NCI-H1417 (cell line): ENCODE measurements at regions not wholly inside any gene's neighbourhood (a gene's known extent, or its start where the extent isn't known, plus 50 kb on each side); places are given as distances from the start of the nearest gene placed in this dataset.
A peak's percentile ranks its signal among the peaks of the same experiment; 100 is the strongest.
"Not testable (repeated sequence)": the region's sequence is repeated elsewhere in the genome, so short reads cannot be mapped to it uniquely, and the experiment has no call there.

Experiments used
- DNase-seq, 3 experiments: peaks; one replicate each; lab custom pipeline; 2025; lab: John Stamatoyannopoulos, UW

DNA sequence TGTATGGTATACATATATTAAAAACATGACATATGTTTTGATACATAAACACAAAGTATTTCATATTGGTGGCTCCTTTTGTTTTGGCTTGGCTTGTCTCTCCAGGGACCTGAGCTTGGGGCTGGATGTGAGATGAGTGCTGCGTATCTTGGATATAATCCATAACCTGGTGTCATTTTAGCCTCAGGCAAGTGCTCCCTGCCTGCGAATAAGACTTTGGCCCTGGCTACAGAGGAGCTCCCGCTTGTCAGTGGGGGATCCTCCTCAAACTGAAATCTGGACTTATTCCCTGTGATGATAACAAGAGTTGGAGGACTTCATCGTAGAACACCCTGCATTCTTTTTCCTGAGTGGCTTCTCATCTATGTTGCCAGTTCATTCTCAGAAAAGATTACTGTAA, 341.7 kb upstream of the CLINT1 start:
- DNase-seq, result no peak

DNA sequence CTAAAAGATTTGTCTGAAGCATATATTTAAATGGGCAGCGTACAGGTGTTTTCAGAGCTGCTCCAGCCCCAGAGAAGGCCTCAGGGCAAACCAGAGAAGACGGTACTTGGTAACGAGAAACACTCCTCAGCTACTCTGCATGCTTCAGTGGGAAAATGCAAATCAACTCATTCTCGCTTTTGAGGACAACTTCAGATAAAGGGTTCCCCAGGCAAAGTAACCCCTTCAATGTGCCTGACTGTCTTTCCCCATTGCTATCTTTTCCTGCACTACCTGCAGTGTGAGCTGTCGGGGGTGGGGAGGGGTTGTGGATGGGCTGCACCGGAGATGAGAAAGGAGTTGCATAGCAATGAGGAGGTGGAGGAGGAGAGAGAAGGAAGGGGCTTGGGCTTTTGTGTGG, 339.7 kb upstream of the CLINT1 start:
- no peak for DNase-seq

DNA sequence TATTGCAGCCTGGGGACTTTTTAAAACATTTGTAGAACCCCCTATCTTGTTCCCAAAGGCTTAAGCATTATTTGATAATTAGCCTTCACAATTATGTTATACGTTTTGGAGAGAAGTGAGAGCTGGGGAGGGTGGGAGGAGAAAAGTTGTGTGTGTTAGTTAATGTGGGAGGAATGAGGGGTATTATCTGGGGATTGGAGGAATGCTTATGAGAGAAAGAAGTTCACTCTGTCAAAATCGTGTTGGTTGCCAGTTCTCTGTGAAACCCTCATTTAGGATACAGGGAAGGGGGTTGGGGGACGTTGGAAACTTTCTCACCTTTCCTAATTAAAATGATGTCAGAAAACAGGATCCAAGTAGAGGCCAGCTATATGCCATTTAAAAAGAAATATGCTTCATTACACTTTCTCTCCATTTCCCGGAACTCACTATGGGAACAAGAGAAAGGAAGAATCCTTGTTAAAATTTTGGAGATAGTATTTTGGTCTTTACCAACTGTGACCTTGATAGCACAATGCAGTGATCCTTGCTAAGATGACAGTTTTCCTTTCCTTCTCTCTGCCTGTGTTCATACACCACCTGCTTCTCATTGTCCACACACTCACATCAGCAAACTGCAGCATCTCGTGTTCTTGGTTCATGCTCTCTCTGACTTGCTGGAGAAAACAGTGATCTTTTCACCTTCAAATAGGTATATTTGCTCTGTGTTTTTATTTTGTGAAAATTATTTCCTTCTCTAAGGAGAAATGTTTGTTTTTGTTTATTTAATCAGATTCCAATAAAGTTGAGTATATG, 336.7 kb upstream of the CLINT1 start:
- no peak for DNase-seq

DNA sequence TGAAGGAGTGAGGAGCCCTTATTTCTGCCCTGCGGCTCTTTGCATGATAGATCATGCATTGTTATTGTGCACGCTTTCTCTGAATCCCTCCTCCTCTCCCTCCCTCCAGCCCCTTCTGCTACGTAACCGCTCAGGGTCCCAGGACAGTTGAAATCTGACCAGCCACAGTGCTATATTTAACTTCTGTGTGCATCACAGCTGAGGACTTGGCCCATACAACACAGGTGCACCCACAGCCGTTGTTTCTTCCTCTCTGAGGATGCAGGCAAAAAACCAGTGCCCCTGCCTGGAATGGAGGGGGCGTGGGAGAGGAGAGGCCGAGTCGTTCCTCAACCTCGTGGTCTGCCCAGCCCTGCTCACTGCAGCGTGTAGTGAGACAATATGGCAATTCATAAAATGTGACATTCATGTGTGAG, 335.6 kb upstream of the CLINT1 start:
- DNase-seq, result no peak

DNA sequence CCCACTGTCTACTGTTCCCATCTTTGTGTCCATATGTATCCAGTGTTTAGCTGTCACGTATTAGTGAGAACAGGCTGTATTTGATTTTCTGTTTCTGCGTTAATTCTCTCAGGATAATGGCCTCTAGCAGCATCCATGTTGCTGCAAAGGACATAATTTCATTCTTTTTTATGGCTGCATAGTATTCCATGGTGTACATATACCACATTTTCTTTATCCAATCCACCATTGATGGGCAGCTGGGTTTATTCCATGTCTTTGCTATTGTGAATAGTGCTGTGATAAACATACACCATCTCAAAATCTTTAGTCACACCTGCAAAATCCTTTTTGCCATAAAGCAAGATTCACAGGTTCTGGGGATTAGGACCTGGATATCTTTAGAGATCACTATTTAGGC, 334.4 kb upstream of the CLINT1 start:
- not testable (repeated sequence) for DNase-seq

DNA sequence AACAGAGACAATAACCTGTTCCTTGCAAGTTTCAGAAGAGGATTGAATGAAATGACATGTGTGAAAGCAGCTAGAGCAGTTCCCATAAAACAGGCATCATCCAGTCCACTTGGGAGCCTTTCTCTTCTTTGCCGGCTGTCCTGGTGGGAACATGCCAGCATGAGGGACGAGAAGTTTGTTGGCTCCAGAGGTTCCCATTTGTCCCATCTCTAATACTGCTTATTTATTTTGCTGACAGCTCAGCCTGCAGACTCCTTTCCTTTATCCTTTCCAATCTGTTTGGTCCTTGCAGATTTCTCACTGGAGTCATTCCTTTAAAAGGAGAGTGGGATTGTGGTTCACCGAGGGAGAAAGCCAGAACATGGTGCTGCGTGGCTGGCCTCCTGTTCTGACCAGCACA, 321.5 kb upstream of the CLINT1 start:
- no peak for DNase-seq

DNA sequence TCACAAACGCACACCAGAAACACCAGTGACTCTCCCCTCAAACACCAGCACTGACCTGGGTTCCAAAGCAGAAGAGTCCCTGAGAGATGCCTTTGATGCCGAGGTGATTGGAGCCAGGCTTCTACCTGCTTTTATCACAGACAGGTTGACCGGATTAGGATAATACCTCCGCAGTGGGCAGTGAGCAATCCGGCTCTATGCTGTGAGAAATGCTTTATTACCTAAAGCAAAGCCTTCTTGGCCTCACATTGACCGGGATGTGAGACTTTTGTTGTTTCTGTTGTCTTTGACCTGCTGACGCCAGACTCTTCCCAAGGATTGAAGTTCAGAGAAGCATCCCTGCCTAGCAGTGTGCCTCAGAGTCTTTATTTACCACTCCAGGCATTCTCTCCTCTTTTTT, 320.3 kb upstream of the CLINT1 start:
- DNase-seq, result no peak

DNA sequence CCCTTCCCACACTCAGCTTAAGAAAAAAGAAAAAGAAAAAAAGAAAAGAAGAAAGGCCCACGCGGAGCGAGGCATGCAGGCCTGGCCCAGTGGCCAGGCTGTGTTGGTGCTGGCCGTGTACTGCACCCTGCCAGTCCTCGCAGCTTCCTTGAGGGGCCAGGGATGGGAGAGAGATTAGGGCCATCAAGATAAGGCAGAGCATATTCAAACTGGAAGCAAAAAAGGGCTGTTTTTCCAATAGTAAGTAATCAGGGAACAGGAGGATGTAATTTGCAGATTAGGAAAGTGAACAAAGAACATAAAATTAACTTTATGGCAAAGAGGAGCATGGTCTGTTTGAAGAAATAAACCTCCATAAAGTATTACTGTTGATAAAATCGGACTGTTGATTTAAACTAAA, 319.6 kb upstream of the CLINT1 start:
- no peak for DNase-seq

DNA sequence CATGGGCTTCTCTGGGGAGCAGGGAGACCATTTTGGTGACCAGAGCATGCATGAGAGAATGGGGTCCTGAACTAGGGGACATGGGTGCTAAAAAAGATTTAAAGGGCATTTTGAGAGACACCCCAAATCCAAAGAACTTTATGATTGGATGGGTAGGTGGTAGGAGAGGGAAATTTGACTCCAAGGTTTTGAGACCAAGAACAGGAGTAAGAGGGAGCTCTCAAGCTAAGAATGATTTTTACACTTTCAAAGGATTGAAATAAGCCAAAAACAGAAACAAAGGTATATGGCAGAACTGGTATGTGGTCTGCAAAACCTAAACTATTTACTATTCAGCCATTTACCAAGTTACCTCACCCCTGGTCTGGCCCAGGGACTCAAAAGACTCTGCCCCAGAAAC, 318.2 kb upstream of the CLINT1 start:
- DNase-seq, result no peak

DNA sequence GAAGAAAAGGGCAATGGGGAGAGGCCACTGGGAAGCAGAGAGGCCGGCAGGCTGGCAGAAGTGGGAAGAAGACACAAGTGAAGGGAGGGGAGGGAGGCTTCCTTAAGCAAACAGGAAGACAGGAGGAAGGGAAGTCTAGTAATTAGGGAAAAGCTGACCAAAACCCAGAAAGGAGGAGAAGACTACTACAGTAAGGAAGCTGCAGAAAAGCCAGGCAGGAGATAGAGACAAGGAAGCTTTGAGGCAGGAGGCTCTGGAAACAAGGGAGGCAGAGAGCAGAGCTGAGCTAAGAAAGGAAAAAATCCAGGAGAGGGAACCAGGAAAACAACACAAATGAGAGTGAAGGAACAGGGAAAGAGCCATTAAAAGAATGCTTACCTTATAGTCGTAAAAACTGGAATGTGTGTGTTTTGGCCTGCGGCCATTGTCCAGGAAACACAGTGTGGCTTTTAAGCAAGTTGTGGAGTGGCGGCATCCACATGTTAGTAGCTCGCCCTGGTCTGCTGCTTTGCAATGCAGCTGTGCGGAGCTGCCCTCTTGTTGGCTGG, 317.1 kb upstream of the CLINT1 start:
- no peak for DNase-seq

DNA sequence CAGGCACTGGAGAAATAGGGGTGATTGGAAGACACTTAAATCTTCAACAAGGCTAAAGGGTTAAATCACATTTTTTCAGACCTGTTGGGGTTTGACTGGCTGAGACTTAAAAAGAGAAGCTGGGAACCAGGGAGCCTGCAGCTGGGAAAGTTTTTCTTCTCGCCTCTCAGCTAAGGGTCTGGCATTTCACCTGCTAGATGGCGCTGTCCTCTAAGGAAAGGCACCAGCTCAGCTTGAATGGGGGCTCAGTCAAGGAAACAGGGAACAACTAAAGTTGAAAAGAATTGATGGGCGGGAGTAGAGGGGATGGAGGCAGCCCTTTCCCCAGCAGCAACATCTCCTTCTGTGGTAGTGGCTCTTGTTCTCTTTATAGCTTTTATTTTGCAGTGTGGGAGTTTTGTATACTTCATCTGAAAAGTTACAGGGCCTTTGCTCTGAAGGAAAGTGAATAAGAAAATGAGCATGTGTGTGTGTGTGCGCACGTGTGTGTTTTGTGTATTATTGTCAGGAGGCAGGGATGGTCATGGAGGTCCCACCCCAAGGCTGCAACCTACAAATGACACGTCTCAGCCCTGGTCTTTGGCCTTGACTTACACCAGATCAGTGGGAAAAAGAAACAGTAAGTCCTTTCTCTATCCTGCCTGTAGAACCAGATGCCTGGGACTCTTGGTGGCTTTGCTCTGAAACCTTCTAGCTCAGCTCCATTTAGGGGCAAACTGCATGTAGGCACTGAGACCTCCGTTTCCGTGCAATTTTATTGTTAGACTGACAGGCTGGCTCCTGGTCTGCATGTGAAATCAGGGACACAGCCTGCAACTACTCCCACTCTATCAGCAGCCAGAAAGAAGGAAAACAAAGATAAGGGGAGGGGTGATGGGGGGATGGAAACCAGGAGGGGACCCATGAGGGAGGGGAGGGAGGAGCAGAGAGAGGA, 316.2 kb upstream of the CLINT1 start:
- peak; percentile 26 to 66 (median 57) for DNase-seq

DNA sequence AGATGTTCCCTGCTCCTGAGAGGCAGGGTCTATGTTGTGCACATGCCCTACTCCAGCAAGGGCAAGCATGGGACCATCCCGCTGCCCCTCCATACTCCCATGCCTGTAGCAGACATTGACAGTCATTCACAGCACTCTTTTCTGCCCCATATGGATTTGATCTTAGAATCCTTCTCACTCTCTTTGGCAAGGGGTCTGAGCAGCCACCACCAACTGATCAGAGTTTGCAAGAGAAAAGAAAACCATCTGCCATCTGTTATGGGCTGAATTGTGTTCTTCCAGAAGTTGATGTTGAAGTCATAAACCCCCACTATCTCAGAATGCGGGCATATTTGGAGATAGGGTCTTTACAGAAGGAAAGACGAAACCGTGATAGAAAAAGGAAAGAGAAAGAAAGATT, 315.1 kb upstream of the CLINT1 start:
- DNase-seq, result no peak

DNA sequence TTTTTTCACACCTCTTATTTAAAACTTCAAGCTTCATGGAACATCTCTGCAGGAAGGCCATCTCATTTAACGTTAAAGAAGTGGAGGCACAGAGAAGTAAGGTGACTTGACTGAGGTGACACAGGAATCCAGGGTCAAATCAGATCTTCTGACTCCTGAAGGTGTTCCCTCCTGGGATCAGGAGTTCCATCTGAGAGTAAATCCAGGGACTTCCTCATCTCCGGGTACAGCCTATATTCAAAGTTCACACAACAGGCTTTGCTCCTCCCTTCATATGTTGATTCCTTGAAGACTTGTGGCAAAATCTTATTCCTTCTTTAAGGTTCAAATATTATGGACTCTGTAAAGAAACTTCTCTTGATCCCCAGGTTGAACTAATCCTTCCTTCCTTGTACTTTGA, 313.1 kb upstream of the CLINT1 start:
- no peak for DNase-seq

DNA sequence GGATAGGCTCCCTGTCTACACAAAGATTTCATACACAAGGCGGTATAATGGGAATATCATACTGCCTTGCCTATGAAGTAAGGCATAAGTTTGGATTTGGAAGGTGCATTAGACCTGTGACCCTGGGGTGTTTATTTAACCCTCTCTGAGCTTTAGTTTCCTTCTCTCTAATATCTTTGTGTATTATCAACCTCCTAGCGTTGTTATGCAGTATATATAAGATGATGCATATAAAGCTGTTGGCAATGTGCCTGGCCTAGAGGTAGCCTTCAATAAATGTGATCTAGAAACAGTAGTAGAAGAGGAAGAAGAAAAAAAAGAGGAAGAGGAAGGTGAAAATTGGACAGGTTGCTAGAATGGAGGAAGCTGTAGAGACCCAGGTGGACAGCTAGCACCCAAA, 311.6 kb upstream of the CLINT1 start:
- DNase-seq, result no peak

DNA sequence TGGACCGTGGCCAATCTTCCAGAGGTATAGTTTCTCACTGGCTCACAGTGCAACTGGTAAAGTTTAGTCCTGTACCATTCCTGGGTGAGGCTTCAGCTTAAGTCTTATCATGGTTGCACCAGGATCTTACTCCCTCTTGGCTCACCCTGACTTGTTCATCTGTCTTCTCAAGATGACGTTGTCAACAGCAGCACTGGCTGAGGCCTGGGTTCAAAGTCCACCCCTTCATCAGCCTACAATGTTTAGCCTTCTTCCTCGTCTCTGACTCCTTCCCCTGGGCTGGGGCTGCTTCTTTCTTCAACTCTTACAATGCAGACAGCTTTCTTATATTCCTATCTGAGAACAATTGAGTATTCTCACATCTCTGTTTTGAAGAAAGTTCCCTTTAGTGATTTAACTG, 311.1 kb upstream of the CLINT1 start:
- no peak for DNase-seq

DNA sequence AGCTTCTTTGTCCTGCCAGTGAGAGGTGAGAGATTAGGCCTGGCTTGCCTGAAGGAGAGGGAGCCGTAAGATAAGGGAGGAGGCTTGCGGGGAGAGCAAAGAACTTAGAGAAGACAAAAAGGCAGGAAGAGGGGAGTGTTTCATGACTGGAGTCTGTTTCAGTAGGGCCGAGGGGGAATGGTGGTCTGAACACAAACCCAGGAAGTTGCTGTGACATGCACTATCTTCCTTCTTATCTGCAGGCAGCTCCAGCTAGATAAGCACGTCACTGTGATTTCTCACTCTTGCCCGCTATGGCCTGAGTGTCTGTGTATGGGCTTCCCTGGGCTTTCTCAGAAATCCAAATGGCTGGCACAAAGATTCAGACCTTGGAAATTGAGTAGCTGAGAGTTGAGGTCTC, 307.5 kb upstream of the CLINT1 start:
- no peak for DNase-seq

DNA sequence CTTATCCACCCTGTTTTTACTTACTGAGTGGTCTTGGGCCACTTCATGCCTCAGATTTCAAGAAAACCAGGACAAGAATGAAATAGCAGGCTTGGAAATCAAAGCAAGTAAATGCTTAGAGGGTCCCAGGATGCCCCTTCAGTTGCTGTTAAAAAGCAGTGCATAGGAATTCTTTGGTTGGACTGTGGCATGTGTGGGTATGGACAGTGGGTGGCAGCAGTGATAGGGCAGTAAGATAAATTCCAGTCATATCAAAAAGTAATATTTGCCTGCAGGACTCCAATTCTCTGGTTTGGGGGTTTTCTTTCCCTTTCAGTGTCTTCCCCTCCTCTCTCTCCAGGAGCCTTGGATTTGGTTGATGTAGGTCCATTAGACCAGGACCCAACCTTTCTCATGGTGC, 306.7 kb upstream of the CLINT1 start:
- DNase-seq, result no peak

DNA sequence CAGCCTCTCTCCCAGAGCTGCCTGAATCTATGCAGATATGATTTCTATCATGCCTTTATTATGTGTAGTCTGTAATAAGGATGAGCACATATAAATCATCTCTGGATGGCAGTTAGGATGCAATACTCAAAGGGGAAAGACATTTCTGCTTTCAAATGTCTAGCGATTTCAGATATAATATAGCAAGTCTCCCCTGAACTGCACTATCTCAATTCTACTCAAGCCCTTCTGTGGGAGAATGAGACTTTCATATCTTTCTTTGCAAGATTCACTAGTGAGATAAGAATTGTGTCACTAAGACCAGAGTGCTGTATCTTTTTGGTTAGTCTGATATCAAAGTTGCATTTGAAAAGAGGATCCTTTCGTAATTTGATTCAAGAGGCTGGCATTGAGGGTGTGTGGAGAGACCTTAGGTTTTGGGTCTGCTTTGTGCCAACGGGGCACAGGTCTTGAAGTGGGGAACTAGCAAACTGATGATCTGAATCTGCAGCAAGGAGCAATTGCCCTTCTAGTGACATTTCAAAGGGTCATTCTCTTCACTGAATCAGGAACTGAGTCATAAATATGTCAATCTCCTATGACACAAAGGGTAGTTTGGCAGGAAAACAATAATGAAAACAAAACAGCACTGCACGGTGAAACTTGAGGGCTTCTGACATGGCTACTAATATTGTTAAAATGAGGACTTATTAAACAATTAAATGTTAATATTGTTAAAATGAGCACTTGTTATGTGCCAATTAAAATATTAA, 305.5 kb upstream of the CLINT1 start:
- no peak for DNase-seq

DNA sequence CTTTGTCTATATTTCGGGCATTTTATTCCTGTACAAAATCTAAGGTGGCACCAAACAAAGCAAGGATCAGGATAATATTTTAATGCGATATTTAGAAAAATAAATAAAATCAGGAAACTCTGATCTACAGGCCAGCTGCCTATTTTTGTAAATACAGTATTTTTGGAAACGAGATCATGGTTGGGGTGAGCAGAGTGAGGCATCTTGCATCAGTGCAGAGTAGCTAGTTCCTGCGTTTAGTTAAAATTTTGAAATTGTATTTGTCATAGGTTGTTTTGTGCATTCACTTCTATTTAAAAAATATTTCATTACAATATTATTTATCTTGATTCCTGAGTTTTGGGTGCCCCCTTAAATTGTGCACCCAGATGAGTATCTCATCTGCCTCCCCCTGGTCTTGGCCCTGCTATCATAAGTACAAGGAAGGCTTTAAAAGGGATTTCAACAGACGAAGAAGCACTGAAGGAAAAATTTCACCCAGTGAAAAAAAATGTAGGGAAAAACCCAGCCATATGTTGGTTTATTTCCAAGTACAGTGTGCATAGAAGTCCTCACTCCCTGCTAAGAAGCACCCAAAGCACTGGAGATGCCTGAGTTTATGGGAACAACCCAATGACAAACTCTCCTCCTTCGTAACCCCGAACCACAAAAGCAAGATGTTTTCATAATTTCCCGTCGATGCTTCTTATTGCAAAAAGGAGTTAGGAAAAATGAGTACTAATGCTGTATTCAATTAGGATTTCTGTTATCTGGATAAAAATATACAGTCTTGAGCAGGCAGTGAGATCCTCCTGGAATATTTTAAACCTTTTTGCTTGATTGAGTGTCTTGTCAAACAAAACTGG, 304.7 kb upstream of the CLINT1 start:
- DNase-seq, result no peak

DNA sequence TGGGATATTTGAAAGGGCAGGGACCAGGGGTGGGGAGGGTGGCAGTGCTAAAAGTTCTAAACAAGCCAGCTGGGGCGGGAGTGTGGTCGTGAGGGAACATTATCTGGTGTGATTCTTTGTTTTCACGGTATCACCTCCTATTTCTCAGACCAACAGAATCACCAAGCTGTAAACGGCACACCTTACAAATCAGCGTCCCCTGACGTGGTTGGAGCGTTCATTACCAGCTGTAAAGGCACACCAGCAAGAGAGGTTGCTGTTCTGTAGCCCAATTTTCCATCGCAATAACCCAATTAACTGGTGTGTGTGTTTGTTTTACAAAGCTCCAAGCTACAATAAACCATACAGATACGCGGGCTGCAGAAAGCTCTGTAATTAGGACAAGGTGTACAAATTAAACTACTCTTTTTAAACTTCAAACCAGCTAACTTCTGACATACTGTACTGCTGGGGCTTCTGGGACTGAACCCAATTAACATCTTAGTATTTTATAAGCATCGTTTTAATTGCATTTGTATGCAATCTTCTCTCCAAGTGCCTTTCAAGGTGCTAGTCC, 303.6 kb upstream of the CLINT1 start:
- peak in 1 of 3 experiments; percentile 39 for DNase-seq

DNA sequence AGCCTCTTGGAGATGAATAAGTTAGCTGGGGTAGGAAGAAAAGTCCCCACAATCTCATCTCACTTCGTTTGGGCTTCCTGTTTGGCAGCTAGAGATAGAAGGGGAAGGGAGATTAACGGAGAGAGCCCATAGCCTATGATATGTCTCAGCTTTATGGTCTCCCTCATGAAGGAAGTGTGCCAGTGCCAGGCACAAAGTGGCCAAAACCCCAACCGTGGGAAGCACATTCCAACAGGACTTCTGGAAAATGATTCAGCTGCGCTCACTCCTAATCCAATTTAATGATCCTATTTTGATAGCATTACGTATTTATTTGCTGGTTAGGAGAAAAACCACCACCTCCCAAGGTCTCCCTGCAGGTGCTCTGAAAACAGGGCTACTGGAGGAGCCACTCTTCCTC, 303.1 kb upstream of the CLINT1 start:
- no peak for DNase-seq
